ENCODE measurements at regions not wholly inside any gene's neighbourhood (a gene's known extent, or its start where the extent isn't known, plus 50 kb on each side); places are given as distances from the start of the nearest gene placed in this dataset.

DNA sequence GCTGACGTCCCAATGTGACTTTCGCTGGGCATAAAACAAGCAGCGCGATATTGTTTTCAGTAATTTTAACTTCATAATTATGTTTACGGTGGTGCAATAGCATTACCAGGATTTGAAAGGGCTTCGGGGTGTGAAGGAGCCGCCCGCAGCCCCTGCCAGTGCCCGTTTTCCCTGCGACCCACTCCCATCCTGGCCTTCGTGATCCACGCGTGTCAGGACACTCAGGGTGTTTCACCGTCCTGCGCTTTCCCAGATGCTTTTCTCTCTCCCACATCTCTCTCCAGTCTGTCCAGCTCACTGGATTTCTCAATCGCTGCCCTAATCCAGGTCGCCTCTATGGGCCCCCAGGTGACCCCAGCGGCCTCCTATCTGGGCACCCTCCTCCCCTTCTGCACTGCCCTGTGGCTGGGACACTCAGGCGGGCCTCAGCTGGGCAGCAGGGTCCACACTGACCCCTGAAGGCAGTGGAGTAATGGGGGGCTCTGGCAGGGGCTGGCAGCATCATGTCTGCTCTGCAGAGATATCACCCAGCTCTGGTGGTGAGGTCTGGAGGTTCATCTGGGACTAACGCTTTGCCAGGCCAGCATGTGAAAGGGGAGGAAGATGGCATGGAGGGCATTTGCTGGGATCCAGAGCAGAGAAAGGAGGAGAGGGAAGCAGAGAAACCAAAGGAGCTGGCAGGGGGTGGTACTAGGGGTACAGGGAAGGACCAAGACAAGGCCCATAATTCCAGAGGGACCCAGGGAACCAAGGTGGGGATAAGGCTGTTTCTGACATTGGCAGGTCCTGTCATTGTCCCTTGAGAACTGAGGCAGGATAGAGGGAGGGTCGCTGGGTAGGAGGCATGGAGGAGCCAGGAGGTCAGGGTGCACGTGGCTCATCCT, 622.8 kb downstream of the BRD1 start:
- TF ChIP-seq, protein P1, sequence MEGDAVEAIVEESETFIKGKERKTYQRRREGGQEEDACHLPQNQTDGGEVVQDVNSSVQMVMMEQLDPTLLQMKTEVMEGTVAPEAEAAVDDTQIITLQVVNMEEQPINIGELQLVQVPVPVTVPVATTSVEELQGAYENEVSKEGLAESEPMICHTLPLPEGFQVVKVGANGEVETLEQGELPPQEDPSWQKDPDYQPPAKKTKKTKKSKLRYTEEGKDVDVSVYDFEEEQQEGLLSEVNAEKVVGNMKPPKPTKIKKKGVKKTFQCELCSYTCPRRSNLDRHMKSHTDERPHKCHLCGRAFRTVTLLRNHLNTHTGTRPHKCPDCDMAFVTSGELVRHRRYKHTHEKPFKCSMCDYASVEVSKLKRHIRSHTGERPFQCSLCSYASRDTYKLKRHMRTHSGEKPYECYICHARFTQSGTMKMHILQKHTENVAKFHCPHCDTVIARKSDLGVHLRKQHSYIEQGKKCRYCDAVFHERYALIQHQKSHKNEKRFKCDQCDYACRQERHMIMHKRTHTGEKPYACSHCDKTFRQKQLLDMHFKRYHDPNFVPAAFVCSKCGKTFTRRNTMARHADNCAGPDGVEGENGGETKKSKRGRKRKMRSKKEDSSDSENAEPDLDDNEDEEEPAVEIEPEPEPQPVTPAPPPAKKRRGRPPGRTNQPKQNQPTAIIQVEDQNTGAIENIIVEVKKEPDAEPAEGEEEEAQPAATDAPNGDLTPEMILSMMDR (conservative IDR thresholded peaks at IDR 0.05; ENCODE audit: low read depth, low read length), result no peak
- TF ChIP-seq MAFK (IDR thresholded peaks at IDR 0.05; ENCODE audit: low read depth, low read length) (no peak), POLR2A (IDR thresholded peaks at IDR 0.05; ENCODE audit: low read depth, low read length) (no peak)

Data from IMR-90 (cell line).